Right hindlimb (tissue), 1 donor: ENCODE measurements at regions not wholly inside any gene's neighbourhood (a gene's known extent, or its start where the extent isn't known, plus 50 kb on each side); places are given as distances from the start of the nearest gene placed in this dataset.
A peak's percentile ranks its signal among the peaks of the same experiment; 100 is the strongest.

Experiments
- DNase-seq: peaks from one replicate; pipeline ENCODE4 v3.0.0-alpha.2; 2018

DNA sequence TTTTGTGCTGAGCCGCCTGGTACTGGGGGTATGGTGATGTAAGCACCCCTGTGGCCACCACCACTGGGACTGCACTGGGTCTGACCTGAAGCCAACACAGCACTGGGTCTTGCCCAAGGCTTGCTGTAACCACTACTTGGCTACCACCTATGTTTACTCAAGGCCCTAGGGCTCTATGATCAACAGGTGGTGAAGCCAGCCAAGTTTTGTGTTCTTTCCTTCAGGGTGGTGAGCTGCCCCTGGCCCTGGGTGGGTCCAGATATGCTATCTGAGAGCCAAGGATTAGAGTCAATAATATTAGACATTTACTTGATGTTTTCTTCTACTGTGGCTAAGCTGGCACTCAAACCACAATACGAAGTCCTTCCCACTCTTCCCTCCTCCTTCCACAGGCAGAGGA, 55.1 kb upstream of the PAGE4 start:
- no peak for DNase-seq

DNA sequence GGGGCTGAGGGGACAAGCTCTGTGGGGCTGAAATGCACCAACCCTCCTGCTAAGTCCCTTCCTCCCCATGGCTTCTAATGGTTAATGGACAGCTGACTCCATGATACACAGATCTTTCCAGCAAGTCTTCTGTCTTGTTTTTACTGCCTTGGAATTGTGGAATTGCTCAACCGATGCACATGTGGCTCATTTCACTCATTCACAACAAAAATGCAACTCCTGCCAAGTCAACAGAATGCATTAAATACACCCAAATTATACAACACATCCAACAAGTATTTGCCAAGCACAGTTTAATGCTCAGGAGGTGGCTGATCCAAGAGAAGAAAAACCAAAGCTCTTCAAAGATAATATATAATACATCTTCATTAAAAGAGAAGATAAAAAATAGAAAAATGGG, 61.9 kb upstream of the PAGE4 start:
- no peak for DNase-seq

DNA sequence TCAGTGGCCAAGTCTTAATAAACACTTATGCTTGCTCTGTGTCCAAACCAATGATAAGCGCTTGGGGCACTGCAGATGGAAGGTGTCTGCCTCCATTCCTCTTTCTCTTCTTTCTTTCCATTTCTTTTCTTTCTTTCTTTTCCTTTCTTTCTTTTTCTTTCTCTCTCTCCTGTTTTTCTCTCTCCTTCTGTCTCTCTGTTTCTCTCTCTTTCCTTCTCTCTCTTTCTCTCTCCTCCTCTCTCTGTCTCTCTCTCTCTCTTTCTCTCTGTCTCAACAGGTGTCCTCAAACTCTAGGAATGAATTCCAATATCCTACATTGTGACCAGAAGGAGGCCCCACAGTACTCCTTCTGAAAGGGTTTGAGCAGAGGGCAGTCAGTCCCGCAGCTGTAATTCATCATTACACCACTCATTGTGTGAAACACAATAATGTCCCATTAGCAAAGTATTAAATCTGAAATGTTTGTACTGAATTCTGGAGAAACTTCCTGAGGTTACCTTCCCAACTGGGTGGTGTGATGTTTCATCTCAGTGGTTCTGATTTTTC, 66.5 kb upstream of the PAGE1 start:
- no peak for DNase-seq

DNA sequence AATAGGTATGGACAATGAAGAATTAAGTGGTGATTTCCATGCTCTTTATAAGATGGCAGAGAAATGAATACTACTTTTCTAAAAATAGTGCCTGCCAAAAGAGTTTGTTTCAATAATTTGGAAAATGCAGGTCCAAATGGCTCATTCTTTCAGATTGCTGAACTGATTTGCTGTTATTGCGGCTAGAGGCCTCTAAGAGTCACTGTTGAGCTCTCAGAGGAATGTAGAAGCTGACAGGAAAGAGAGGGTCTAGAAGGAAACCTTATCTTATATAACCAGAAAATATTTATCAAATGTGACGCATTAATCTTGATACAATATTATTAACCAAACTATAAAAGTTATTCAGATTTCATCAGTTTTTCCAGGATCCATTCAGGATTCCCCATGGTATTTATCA, 65.7 kb upstream of the PAGE1 start:
- DNase-seq, result no peak

DNA sequence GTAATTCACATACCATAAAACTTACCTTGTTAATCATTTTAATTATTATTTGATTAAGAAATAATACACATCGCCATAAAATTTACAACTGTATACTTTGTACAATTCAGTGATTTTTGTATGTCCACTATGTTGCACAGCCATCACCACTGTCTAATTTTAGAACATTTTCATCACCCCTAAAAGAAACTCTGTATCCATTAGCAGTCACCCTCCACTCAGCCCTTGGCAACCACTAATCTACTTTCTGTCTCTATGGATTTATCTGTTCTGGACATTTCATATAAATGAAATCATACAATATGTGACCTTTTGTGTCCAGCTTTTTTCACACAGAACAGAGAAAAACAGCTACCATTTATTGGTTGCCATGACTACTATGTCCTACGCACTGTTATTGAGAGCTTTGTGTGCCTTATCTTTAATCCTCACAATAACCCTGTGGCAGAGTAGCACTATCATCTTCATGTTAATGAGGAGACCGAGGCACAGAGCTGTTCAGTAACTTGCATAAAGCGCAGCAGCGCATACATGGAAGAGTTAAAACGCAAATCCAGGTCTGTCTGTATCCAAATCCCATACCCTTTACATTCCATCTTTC, 64.6 kb upstream of the PAGE1 start:
- DNase-seq, result no peak

DNA sequence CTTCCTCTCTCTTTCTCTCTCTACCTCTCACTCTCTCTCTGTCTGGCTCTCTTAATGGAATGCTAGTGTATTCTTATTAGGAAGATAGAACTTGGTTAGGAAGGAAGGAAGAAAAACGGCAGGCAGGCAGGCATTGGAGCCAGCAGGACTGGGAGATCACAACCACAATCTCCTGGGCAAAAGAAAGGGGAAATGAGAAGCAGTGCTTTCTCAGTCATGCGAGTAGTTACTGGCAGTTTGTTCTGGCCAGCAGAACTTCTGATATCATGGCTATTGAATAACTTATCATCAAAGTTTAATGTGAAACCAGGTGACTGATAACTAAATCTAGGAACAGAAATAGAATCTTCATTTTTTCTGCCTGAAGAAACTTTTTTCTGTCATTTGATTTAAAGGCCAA, 60.9 kb upstream of the PAGE1 start:
- DNase-seq, result no peak

DNA sequence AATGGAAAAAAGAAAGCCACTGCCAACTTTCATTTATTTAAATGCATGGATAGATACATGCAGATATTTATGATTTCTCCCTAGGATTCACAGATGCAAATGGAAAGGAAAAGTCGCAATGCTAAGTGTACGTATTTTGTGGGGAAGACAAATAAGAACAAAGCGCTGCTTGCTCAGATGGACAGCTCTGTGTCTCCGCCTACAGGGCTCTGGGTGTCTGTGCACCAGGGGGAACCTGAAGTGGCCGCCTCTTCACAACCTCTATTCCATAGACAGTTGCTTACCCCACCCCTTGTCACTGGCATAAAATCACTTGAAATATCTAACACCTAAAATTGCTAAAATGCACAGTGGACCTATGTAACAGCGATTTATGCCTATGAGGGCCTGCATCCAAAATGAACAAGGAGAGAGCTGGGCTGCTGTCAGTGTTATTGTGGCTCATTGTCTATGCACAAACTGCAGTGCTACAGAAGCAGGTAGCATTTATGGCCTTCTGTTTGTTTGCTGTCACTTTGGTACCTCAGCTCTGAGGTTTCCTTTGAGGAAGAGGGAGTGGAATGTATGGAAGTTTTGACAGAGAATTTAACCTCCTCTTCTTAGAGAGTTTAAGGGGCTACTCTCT, 58.6 kb upstream of the PAGE1 start:
- peak; percentile 23 for DNase-seq

DNA sequence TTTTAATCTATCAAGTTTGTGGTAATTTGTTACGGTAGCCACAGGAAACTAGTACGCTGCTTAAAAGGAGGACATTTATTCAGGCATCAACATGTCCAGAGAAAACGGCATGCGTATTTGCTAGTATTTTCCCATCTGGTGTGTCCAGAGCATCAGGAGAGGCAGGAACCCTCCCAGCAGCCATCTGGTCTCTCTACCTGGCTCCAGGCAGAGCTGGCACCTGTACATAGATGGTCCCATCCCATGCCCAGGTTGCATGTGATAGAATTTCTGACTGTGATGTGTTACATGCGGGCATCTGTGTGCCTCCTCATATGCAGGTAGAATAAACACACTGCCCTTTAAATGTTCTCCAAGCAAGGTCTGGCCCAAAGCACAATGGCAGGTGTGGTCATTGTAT, 57.9 kb upstream of the PAGE1 start:
- DNase-seq, result no peak

DNA sequence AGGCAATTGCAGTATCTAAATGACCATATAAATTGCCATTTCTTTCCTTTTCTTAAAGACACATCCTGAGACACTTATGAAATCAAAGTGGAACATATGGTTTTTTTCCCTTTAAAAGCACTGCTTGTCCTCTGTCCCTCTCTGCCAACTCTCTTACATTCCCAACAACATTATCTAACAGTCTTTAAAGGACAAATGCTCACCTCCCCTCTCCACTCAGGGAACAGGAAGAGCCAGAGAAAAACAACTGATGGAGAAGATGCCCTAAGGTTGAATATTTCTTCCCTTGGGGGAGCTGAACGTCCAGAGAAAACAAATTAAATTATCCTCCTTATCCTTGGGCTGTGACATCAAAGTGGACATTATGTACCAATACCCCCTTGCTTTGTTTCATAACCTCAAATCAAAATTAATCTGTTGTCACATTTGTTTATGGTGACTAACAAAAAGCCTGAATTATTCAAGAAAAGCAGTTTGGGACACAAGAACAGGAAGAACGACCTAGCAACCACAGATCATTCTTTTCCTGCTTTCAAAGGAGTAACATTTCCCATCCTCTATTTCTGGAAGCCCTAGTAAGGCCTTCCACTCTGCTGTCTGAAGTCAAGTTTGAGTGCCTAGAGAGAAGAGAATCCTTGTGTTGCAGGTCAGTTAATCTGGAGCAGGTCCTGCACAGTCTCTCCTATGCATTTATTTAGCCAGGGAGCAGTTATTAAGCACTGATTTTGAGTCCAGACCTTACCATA, 52.6 kb upstream of the PAGE1 start:
- no peak for DNase-seq

DNA sequence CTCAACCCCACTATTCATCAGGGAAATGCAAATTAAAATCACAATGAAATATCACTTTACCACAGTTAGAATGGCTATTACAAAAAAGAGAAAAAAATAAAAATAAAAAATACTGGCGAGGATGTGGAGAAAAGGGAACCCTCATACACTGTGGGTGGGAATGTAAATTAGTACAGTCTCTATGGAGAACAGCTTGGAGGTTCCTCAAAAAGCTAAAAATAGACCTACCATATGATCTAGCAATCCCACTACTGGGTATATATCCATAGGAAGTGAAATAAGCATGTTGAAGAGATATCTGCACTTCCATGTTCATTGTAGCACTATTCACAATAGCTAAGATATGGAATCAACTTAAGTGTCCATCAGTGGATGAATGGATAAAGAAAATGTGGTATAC, 50.5 kb upstream of the PAGE1 start:
- DNase-seq, result no peak
